ENCODE measurements at regions not wholly inside any gene's neighbourhood (a gene's known extent, or its start where the extent isn't known, plus 50 kb on each side); places are given as distances from the start of the nearest gene placed in this dataset.
"Not testable (repeated sequence)": the region's sequence is repeated elsewhere in the genome, so short reads cannot be mapped to it uniquely, and the experiment has no call there.

DNA sequence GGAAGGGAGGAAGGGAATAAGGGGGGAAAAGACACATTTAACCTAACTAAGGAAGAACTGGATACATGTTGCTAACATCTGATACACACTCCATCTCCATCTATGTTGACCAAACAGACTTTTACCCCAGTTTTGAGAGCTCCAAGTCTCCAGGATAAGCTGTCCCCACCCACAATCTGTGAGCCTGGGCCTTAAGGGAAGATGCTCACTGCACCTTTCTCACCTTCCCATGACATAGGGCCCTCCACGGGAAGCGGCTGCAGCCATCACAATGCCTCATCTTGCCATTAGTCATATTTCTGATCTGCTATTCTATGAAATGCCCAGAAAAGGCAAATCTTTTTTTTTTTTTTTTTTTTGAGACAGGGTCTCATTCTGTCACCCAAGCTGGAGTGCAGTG is 126.6 kb upstream of the SALL4 start:
- no peak overlapping the region for H3K4me2 ChIP-seq (ENCODE audit: low read length, poor library complexity, severe bottlenecking)
- H3K14ac ChIP-seq (ENCODE audit: low read length in 2 of 2): no peak overlapping the region
- no peak overlapping the region for H2BK120ac ChIP-seq (ENCODE audit: low read depth, low read length)
- no peak overlapping the region for H4K8ac ChIP-seq (ENCODE audit: low read length)
- no peak overlapping the region for H3K18ac ChIP-seq (ENCODE audit: low read depth in 1 of 2, low read length in 2 of 2)
- H2AFZ ChIP-seq (ENCODE audit: low read depth, low read length): no peak overlapping the region
- H2BK12ac ChIP-seq (ENCODE audit: low read length in 2 of 2): no peak overlapping the region
- H4K91ac ChIP-seq (ENCODE audit: low read length): no peak overlapping the region
- H3K36me3 ChIP-seq (ENCODE audit: control insufficient read depth in 1 of 2, insufficient read depth in 2 of 2, low read depth in 1 of 2, low read length in 2 of 2): no peaks in the 10 kb centered on the region
- peaks cover 5% of the 10 kb centered on the region for H3K4me1 ChIP-seq (ENCODE audit: control insufficient read depth, insufficient read depth, low read depth, low read length)
- no peaks in the 10 kb centered on the region for H3K79me1 ChIP-seq (replicated peaks; ENCODE audit: low read length, poor library complexity, severe bottlenecking)
- H2BK5ac ChIP-seq (ENCODE audit: low read depth, low read length, poor library complexity, severe bottlenecking): no peak overlapping the region
- H3K9ac ChIP-seq (ENCODE audit: low read length): no peak overlapping the region
- no peak overlapping the region for H3K23ac ChIP-seq (ENCODE audit: low read length in 2 of 2)
- H3K9me3 ChIP-seq (ENCODE audit: control insufficient read depth, low read length): no peaks in the 10 kb centered on the region
- H2AK5ac ChIP-seq (ENCODE audit: low read length, severe bottlenecking): no peak overlapping the region
- no peaks in the 10 kb centered on the region for H3K27me3 ChIP-seq (ENCODE audit: control insufficient read depth in 1 of 2, insufficient read depth in 1 of 2, low read length in 2 of 2)
- H3K27ac ChIP-seq (ENCODE audit: low read length, poor library complexity, severe bottlenecking): no peak overlapping the region
- H3K4me3 ChIP-seq (ENCODE audit: insufficient read depth in 1 of 2, low read depth in 1 of 2, low read length in 2 of 2): no peak overlapping the region
- 64% methylated on average over 2 of the region's 2 CpGs for WGBS
- no peak for DNase-seq
- no peak overlapping the region for H3K4ac ChIP-seq (ENCODE audit: low read depth in 1 of 2, low read length in 2 of 2)
- H2BK15ac ChIP-seq (ENCODE audit: low read depth, poor library complexity, severe bottlenecking): no peak overlapping the region

DNA sequence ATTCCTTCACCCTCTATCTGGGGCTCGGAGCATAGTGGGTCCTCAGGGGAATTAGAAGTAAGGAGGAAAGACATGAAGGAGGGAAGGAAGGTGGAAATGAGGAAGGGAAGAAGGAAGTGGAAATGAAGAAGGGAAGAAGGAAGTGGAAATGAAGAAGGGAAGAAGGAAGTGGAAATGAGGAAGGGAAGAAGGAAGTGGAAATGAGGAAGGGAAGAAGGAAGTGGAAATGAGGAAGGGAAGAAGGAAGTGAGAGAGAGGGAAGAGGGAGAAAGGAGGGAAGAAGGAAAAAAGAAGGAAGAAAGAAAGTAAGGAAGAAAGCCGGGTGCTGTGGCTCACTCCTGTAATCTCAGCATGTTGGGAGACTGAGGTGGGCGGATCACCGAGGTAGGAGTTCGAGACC is 125.6 kb upstream of the SALL4 start:
- Histone ChIP-seq H2BK12ac (ENCODE audit: low read length in 2 of 2) (peak overlapping the region in 1 of 2 experiments; percentile 31), H3K18ac (ENCODE audit: low read depth in 1 of 2, low read length in 2 of 2) (peak overlapping the region in 1 of 2 experiments; percentile 62)
- not testable (repeated sequence) for H2BK5ac ChIP-seq (ENCODE audit: low read depth, low read length, poor library complexity, severe bottlenecking); H3K79me1 ChIP-seq (replicated peaks; ENCODE audit: low read length, poor library complexity, severe bottlenecking); H3K23ac ChIP-seq (ENCODE audit: low read length in 2 of 2); H3K14ac ChIP-seq (ENCODE audit: low read length in 2 of 2); H2BK15ac ChIP-seq (ENCODE audit: low read depth, poor library complexity, severe bottlenecking); H4K8ac ChIP-seq (ENCODE audit: low read length); H3K4me1 ChIP-seq (ENCODE audit: control insufficient read depth, insufficient read depth, low read depth, low read length); H2AK5ac ChIP-seq (ENCODE audit: low read length, severe bottlenecking); H3K9me3 ChIP-seq (ENCODE audit: control insufficient read depth, low read length); H2AFZ ChIP-seq (ENCODE audit: low read depth, low read length); H3K27me3 ChIP-seq (ENCODE audit: control insufficient read depth in 1 of 2, insufficient read depth in 1 of 2, low read length in 2 of 2); H3K27ac ChIP-seq (ENCODE audit: low read length, poor library complexity, severe bottlenecking); DNase-seq; H2BK120ac ChIP-seq (ENCODE audit: low read depth, low read length); H3K9ac ChIP-seq (ENCODE audit: low read length); H3K4me2 ChIP-seq (ENCODE audit: low read length, poor library complexity, severe bottlenecking); H4K91ac ChIP-seq (ENCODE audit: low read length); H3K4ac ChIP-seq (ENCODE audit: low read depth in 1 of 2, low read length in 2 of 2); H3K4me3 ChIP-seq (ENCODE audit: insufficient read depth in 1 of 2, low read depth in 1 of 2, low read length in 2 of 2); H3K36me3 ChIP-seq (ENCODE audit: control insufficient read depth in 1 of 2, insufficient read depth in 2 of 2, low read depth in 1 of 2, low read length in 2 of 2)
- WGBS: 98% methylated on average over 4 of the region's 5 CpGs

DNA sequence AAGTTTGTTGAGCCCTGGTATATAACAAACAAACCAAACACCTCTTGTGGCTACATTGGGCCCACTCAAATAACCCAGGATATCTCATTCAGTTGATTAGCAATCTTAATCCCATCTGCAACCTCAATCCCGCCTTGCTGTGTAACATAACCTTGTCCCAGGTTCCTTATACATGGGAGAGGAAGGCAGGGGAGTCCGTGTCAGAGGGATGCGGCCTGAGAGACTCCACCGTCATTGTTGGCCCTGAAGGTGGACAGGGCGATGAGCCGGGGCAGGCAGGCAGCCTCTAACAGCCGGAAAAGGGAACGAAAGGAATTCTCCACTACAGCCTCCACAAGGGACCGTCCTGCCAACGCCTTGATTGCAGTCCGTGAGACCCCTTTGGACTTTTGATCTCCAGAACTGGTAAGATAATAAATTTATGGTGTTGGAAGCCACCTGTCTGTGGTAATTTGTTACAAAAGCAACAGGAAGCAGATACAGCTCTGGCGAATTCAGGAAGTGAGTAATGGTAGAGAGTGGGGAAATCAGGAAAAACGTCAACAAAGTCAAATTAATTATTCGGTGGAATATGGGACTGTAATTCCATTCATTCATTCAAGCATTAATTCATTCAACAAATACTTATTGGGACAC is 124.5 kb upstream of the SALL4 start:
- H2AK5ac ChIP-seq (ENCODE audit: low read length, severe bottlenecking): no peak overlapping the region
- H3K18ac ChIP-seq (ENCODE audit: low read depth in 1 of 2, low read length in 2 of 2): peak overlapping the region in 1 of 2 experiments; percentile 29
- no peak overlapping the region for H3K4ac ChIP-seq (ENCODE audit: low read depth in 1 of 2, low read length in 2 of 2)
- H2BK120ac ChIP-seq (ENCODE audit: low read depth, low read length): no peak overlapping the region
- H3K4me1 ChIP-seq (ENCODE audit: control insufficient read depth, insufficient read depth, low read depth, low read length): peaks cover 2% of the 10 kb centered on the region
- no peak overlapping the region for H2BK15ac ChIP-seq (ENCODE audit: low read depth, poor library complexity, severe bottlenecking)
- no peak overlapping the region for H3K4me2 ChIP-seq (ENCODE audit: low read length, poor library complexity, severe bottlenecking)
- H3K9me3 ChIP-seq (ENCODE audit: control insufficient read depth, low read length): no peaks in the 10 kb centered on the region
- no peak overlapping the region for H2BK5ac ChIP-seq (ENCODE audit: low read depth, low read length, poor library complexity, severe bottlenecking)
- no peak overlapping the region for H3K4me3 ChIP-seq (ENCODE audit: insufficient read depth in 1 of 2, low read depth in 1 of 2, low read length in 2 of 2)
- no peak overlapping the region for H3K23ac ChIP-seq (ENCODE audit: low read length in 2 of 2)
- H3K79me1 ChIP-seq (replicated peaks; ENCODE audit: low read length, poor library complexity, severe bottlenecking): no peaks in the 10 kb centered on the region
- H3K9ac ChIP-seq (ENCODE audit: low read length): no peak overlapping the region
- no peak overlapping the region for H3K27ac ChIP-seq (ENCODE audit: low read length, poor library complexity, severe bottlenecking)
- H3K27me3 ChIP-seq (ENCODE audit: control insufficient read depth in 1 of 2, insufficient read depth in 1 of 2, low read length in 2 of 2): no peaks in the 10 kb centered on the region
- no peak overlapping the region for H2BK12ac ChIP-seq (ENCODE audit: low read length in 2 of 2)
- DNase-seq: peak; percentile 41
- no peak overlapping the region for H2AFZ ChIP-seq (ENCODE audit: low read depth, low read length)
- 58% methylated on average over 10 of the region's 14 CpGs for WGBS
- peak overlapping the region; percentile 16 for H4K8ac ChIP-seq (ENCODE audit: low read length)
- H3K14ac ChIP-seq (ENCODE audit: low read length in 2 of 2): no peak overlapping the region
- no peaks in the 10 kb centered on the region for H3K36me3 ChIP-seq (ENCODE audit: control insufficient read depth in 1 of 2, insufficient read depth in 2 of 2, low read depth in 1 of 2, low read length in 2 of 2)
- no peak overlapping the region for H4K91ac ChIP-seq (ENCODE audit: low read length)

DNA sequence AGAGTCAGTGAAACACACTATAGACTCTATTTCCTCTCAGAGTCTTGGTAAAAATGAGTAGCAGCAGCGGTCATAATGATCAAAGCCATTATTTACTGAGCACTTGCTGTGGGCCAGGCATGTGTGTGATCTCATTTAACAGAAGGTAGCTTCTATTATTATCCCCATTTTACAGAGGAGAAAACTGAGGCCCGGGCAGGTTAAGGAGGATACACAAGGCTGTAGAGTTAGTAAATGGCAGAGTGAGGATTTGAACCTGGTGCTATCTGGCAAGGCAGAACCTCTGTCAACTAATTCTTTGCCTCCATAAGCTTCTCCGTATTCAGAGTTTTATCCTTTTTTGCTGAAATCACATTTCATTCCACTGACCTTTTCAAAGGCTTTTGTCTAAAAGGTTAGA is 122.2 kb upstream of the SALL4 start:
- H3K36me3 ChIP-seq (ENCODE audit: control insufficient read depth in 1 of 2, insufficient read depth in 2 of 2, low read depth in 1 of 2, low read length in 2 of 2): no peaks in the 10 kb centered on the region
- H3K4me2 ChIP-seq (ENCODE audit: low read length, poor library complexity, severe bottlenecking): no peak overlapping the region
- H3K27me3 ChIP-seq (ENCODE audit: control insufficient read depth in 1 of 2, insufficient read depth in 1 of 2, low read length in 2 of 2): no peaks in the 10 kb centered on the region
- peaks cover 2% of the 10 kb centered on the region for H3K4me1 ChIP-seq (ENCODE audit: control insufficient read depth, insufficient read depth, low read depth, low read length)
- no peak for DNase-seq
- no peak overlapping the region for H2AK5ac ChIP-seq (ENCODE audit: low read length, severe bottlenecking)
- no peak overlapping the region for H3K14ac ChIP-seq (ENCODE audit: low read length in 2 of 2)
- H2BK12ac ChIP-seq (ENCODE audit: low read length in 2 of 2): no peak overlapping the region
- no peak overlapping the region for H2BK15ac ChIP-seq (ENCODE audit: low read depth, poor library complexity, severe bottlenecking)
- no peaks in the 10 kb centered on the region for H3K79me1 ChIP-seq (replicated peaks; ENCODE audit: low read length, poor library complexity, severe bottlenecking)
- no peak overlapping the region for H4K8ac ChIP-seq (ENCODE audit: low read length)
- no peak overlapping the region for H2BK5ac ChIP-seq (ENCODE audit: low read depth, low read length, poor library complexity, severe bottlenecking)
- H3K18ac ChIP-seq (ENCODE audit: low read depth in 1 of 2, low read length in 2 of 2): no peak overlapping the region
- WGBS: 100% methylated on average over 3 of the region's 3 CpGs
- H3K9me3 ChIP-seq (ENCODE audit: control insufficient read depth, low read length): no peaks in the 10 kb centered on the region
- H3K4me3 ChIP-seq (ENCODE audit: insufficient read depth in 1 of 2, low read depth in 1 of 2, low read length in 2 of 2): no peak overlapping the region
- no peak overlapping the region for H3K23ac ChIP-seq (ENCODE audit: low read length in 2 of 2)
- H2BK120ac ChIP-seq (ENCODE audit: low read depth, low read length): no peak overlapping the region
- H3K9ac ChIP-seq (ENCODE audit: low read length): no peak overlapping the region
- no peak overlapping the region for H3K4ac ChIP-seq (ENCODE audit: low read depth in 1 of 2, low read length in 2 of 2)
- H2AFZ ChIP-seq (ENCODE audit: low read depth, low read length): no peak overlapping the region
- H3K27ac ChIP-seq (ENCODE audit: low read length, poor library complexity, severe bottlenecking): no peak overlapping the region
- no peak overlapping the region for H4K91ac ChIP-seq (ENCODE audit: low read length)

Measured in mesenchymal stem cell (in vitro differentiated cells and primary cell).